ENCODE measurements at regions not wholly inside any gene's neighbourhood (a gene's known extent, or its start where the extent isn't known, plus 50 kb on each side); places are given as distances from the start of the nearest gene placed in this dataset.

DNA sequence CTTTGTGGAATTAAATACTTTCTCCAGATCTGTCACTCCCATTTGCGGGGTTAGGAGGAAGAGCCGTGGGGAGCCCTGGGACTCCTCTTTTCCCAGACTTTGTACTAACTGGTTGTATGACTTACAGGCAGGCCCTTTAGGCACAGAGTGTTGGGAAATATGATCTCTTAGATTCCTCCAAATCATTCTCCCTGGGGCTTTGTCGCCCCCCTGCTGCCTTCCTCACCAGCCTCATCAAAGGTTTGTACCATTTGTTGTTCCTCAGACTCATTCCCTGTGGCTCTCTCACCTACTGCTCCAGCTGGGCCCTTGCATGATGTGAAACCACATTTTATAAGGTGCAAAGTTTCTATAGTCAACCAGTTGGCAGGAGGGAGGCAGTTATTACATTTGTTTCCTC, 56.4 kb downstream of the CRYGS start:
- no peaks in the 10 kb centered on the region for H3K27me3 Mint-ChIP-seq
- no peaks in the 10 kb centered on the region for H3K9me3 Mint-ChIP-seq
- no peak overlapping the region for H3K4me3 Mint-ChIP-seq
- no peaks in the 10 kb centered on the region for H3K36me3 Mint-ChIP-seq (ENCODE audit: low read depth)
- H3K27ac Mint-ChIP-seq = no peak overlapping the region
- H3K4me1 Mint-ChIP-seq (ENCODE audit: low read depth) = no peaks in the 10 kb centered on the region

DNA sequence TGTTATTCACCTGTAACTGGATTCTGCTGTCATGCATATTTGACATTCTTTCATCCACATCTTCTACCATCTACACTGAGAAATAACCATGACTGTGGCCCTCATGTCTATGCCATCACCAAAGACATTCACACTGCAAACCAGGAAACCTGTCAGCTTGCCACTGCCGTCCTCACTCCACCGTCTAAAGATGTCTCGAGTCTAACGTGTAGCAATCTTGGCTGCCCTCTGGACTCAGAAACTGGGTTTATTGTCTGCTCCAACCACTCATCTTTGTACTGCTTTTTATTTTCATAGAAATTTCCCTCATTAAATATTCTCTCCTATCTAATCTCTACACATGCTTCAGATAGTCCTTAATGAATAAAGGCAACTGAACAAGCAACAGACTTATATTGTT, 57.1 kb downstream of the CRYGS start:
- H3K4me3 Mint-ChIP-seq = no peak overlapping the region
- no peaks in the 10 kb centered on the region for H3K36me3 Mint-ChIP-seq (ENCODE audit: low read depth)
- H3K27me3 Mint-ChIP-seq = no peaks in the 10 kb centered on the region
- no peaks in the 10 kb centered on the region for H3K9me3 Mint-ChIP-seq
- H3K27ac Mint-ChIP-seq = no peak overlapping the region
- H3K4me1 Mint-ChIP-seq (ENCODE audit: low read depth) = no peaks in the 10 kb centered on the region

DNA sequence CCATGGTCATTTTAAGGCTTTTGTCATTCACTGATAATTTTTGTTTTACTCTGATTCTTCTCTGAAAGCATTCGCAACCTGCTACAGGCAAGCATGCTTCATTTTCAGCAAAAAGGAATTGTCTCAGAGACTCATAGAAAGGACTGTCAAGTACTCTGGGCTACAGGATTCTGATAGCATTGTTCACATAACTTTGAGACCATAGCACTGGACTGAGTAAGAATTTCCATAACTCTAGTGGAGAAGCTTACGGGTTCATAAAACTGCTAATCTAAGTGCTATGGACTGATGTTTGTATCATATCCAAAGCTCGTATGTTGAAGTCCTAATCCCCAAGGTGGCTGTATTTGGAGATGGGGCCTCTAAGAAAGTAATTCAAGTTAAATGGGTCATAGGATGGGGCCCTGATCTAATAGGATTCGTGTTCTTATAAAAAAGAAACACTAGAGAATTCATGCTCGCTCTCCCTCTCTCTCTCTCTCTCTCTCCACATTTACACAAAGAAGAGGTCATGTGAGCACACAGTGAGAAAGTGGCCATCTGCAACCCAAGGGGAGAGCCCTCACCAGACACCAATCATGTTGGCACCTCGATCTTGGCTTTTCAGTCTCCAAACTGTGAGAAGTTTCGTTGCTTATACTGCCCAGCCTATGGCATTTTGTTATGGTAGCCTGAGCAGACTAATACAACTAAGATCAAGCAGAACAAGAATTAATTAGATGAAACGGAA, 60.4 kb downstream of the CRYGS start:
- peaks cover under 1% of the 10 kb centered on the region for H3K27me3 Mint-ChIP-seq
- peaks cover 6% of the 10 kb centered on the region for H3K4me1 Mint-ChIP-seq (ENCODE audit: low read depth)
- H3K4me3 Mint-ChIP-seq = no peak overlapping the region
- H3K9me3 Mint-ChIP-seq = no peaks in the 10 kb centered on the region
- no peaks in the 10 kb centered on the region for H3K36me3 Mint-ChIP-seq (ENCODE audit: low read depth)
- H3K27ac Mint-ChIP-seq = no peak overlapping the region

DNA sequence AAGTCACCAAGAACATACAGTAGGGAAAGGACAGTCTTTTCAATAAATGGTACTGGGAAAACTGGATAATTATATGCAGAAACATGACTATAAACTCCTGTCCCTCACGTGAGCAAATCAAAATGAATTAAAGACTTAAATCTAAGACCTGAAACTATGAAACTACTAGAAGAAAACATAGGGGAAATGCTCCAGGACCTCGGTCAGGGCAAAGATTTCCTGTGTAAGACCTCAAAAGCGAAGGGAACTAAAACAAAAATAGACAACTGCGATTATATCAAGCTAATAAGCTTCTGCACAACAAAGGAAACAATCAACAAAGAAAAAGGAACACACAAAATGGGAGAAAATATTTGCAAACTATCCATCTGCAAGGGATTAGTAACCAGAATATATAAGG, 62.7 kb downstream of the CRYGS start:
- no peaks in the 10 kb centered on the region for H3K36me3 Mint-ChIP-seq (ENCODE audit: low read depth)
- peak overlapping the region; percentile 32 for H3K27ac Mint-ChIP-seq
- H3K4me1 Mint-ChIP-seq (ENCODE audit: low read depth) = peaks cover 13% of the 10 kb centered on the region
- no peaks in the 10 kb centered on the region for H3K9me3 Mint-ChIP-seq
- peaks cover 4% of the 10 kb centered on the region for H3K27me3 Mint-ChIP-seq
- H3K4me3 Mint-ChIP-seq = no peak overlapping the region

DNA sequence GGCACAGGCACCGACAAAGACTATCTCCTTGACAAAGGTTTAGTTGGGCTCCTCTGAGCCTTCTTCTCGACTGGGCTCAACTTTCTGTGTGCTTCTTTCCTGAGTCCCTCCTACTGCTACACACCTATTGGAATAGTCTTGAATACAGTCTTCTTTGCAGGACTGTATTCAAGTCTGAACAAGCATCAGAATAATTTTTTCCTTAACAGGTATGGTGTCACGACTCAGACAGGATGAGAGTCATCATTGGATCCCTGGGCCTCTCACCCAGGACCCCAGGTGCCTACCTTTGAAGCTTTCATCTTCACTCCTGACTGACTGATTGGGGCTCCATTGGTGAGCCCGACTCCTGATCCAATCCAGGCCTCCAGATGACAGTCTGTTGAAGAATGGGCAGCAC, 66.3 kb downstream of the CRYGS start:
- H3K27me3 Mint-ChIP-seq = peaks cover 4% of the 10 kb centered on the region
- no peak overlapping the region for H3K27ac Mint-ChIP-seq
- H3K9me3 Mint-ChIP-seq = no peaks in the 10 kb centered on the region
- H3K4me3 Mint-ChIP-seq = no peak overlapping the region
- no peaks in the 10 kb centered on the region for H3K36me3 Mint-ChIP-seq (ENCODE audit: low read depth)
- peaks cover 13% of the 10 kb centered on the region for H3K4me1 Mint-ChIP-seq (ENCODE audit: low read depth)

DNA sequence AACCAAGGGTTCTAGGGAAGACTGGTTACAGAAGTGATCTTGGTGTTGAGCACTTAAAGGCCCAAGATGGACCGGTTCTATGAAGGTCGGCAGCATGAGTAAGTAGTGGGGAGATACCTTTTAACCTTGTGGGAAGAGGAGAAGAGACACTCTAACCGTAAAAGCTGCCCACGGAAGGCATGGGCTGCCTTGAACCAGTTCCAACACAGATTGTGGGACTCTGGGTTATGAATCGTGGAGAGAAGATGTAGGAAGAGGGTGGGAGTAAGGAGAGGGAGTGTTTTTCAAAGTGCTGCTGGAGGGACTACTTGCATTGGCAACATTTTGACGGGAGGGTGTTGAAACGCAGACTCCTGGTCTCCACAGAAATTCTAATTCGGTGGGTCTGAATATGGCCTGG, 67.1 kb downstream of the CRYGS start:
- Mint-ChIP-seq H3K36me3 (ENCODE audit: low read depth) (no peaks in the 10 kb centered on the region), H3K4me1 (ENCODE audit: low read depth) (peaks cover 13% of the 10 kb centered on the region)

DNA sequence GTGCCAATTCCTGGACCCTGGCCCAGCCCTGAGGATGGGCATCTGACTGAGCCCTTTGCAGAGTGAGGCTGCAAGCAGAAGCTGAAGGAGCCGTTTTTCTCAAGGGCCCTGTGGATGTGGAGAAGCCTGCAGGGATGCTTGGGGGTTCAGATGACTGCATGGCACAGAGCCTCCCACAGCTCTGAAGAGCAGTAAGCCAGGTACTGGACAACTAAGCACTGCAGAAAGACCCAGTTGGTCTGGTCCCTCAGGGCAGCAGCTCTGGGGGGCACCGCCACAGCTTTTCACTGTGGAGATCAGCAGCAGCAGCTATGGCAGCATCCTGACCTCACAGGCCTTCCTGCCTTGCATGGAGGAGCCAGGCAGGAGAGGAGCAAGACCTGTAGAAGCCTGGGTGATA, 67.6 kb downstream of the CRYGS start:
- Mint-ChIP-seq H3K4me3 (no peak overlapping the region), H3K27ac (no peak overlapping the region), H3K9me3 (no peaks in the 10 kb centered on the region), H3K36me3 (ENCODE audit: low read depth) (no peaks in the 10 kb centered on the region), H3K4me1 (ENCODE audit: low read depth) (peaks cover 11% of the 10 kb centered on the region), H3K27me3 (peaks cover 4% of the 10 kb centered on the region)

More for the DNA sequence above, 67.1 kb downstream of the CRYGS start:
- H3K9me3 Mint-ChIP-seq = no peaks in the 10 kb centered on the region
- H3K27me3 Mint-ChIP-seq = peaks cover 4% of the 10 kb centered on the region
- H3K4me3 Mint-ChIP-seq = no peak overlapping the region
- no peak overlapping the region for H3K27ac Mint-ChIP-seq

DNA sequence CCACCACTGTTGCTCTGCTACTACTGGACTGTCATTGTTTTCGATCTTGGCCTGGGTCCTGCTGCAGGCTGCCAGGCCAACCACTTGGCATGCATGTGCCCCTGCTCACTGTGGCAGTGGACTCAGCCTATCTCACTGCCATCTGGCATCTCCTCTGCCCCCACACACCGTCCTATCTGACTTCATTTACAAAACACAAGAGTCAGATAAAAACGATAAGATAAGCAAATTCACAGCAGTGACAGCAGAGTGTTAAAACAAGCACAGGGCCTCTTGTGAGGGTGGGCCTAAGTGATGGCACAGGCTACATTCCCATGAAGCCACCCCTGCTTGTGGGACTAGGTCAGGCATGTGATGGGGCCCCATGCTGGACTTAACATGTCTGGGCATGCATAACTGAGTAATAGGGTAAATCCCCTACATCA, 68.1 kb downstream of the CRYGS start:
- Mint-ChIP-seq H3K4me1 (ENCODE audit: low read depth) (peaks cover 7% of the 10 kb centered on the region), H3K27me3 (peaks cover 4% of the 10 kb centered on the region), H3K9me3 (no peaks in the 10 kb centered on the region), H3K4me3 (no peak overlapping the region), H3K27ac (no peak overlapping the region), H3K36me3 (ENCODE audit: low read depth) (no peaks in the 10 kb centered on the region)

DNA sequence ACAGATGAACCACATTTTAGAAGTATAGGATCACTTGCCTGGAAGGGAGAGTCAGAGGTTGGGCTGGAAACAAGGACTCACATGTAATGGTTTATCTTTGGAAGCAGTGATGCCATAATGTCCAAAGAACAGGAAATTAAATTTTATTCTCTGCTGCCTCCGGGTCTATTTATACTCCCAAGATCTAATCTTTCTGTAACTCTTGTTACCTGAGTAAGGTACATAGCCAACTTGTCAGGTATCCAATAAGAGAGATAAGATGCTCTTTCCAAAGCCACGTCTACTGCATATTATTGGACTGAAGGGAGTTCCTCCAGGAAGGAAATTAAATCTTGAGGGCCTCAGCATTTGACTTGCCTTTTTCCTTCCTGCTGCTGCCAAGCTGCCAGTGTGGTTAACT, 71.0 kb downstream of the CRYGS start:
- Mint-ChIP-seq H3K4me3 (no peak overlapping the region), H3K9me3 (no peaks in the 10 kb centered on the region), H3K4me1 (ENCODE audit: low read depth) (peaks cover 7% of the 10 kb centered on the region), H3K27ac (no peak overlapping the region), H3K27me3 (no peaks in the 10 kb centered on the region), H3K36me3 (ENCODE audit: low read depth) (no peaks in the 10 kb centered on the region)

DNA sequence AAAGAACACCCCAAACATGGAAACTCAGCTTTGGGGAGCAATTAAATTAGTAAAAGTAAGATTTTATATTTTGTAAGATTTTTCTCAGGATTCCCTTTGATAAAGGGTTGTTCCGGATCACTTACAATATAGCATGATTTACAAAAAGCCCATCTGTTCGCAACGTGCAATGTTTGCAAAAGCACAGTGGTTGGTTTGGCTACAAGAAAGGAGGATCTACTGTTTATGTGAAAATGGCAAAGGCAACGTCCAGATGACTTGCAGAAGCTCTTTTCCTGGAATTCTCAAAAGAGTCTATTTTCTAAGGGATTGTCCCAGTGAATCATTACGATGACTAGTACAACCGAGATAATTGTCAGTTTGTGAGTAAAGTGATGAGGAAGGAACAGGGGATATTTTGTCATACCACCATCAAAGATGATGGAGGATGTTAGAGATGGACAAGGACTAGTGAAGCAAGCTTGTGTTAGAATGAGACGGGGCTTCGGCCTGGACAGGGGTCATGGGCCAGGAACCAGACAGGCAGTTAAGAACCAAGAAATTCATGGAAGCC, 71.6 kb downstream of the CRYGS start:
- Mint-ChIP-seq H3K27me3 (no peaks in the 10 kb centered on the region), H3K4me3 (no peak overlapping the region), H3K4me1 (ENCODE audit: low read depth) (peaks cover 7% of the 10 kb centered on the region), H3K9me3 (no peaks in the 10 kb centered on the region), H3K36me3 (ENCODE audit: low read depth) (no peaks in the 10 kb centered on the region), H3K27ac (no peak overlapping the region)

DNA sequence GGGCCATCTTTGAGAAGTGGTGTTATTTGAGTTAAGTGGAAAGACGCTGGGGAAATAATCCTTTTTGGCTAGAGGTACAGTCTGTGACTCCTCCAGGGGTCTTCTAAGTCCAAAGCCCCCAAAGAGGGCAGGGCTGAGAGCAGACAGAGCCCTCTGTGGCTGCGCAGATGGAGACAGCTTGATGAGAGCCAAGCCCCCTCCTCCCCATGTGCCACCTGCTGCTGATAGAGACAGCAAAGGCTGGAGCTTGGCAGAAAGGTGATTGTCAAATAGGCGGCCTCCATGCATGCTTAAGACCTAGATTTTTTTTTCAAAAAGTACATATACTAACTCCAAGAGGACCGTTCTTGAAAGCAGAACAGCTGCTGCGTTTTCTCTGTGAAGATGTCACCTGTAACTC, 72.4 kb downstream of the CRYGS start:
- H3K4me1 Mint-ChIP-seq (ENCODE audit: low read depth) = peaks cover 2% of the 10 kb centered on the region
- no peaks in the 10 kb centered on the region for H3K9me3 Mint-ChIP-seq
- H3K27me3 Mint-ChIP-seq = no peaks in the 10 kb centered on the region
- H3K36me3 Mint-ChIP-seq (ENCODE audit: low read depth) = no peaks in the 10 kb centered on the region
- H3K27ac Mint-ChIP-seq = no peak overlapping the region
- no peak overlapping the region for H3K4me3 Mint-ChIP-seq

DNA sequence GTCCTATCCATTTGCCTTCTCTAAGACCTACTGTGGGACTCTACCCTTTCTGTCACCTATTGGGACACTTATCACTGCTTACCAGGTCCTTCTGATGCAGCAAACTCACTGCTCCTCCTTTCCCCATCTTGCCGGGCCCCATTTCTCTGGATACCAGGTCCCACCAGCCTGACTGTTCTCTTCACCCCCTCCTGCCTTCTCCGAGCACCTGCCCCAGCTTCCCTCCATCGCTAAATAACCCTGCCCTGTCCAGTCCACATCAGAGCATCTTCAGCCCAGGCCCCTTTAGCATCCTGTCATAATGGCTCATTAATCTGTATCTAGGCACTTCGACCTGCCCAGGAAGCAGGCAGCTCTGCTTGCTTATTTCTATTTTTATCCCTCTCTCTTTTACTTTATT, 74.7 kb downstream of the CRYGS start:
- no peaks in the 10 kb centered on the region for H3K9me3 Mint-ChIP-seq
- no peak overlapping the region for H3K27ac Mint-ChIP-seq
- H3K4me3 Mint-ChIP-seq = no peak overlapping the region
- no peaks in the 10 kb centered on the region for H3K27me3 Mint-ChIP-seq
- H3K36me3 Mint-ChIP-seq (ENCODE audit: low read depth) = no peaks in the 10 kb centered on the region
- no peaks in the 10 kb centered on the region for H3K4me1 Mint-ChIP-seq (ENCODE audit: low read depth)

DNA sequence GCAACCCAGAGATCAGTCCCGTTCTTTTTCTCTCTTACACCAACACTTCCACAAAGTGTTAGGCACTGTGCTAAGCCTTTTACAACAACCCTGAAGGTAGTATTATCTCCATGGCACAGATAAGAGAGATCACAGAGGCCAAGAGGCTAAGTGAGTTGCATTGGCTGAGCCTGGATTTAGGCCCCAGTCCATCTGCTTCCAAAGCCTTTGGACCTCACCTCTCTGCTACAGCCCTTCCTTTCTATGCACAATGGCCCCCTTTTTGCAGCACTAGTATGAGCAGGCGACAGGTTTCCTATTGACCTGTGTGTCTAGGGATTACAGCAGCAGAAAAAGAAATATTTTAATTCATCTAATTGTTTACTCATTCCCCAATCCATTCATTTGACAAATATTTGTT, 76.2 kb downstream of the CRYGS start:
- Mint-ChIP-seq H3K4me1 (ENCODE audit: low read depth) (no peaks in the 10 kb centered on the region), H3K27ac (no peak overlapping the region), H3K36me3 (ENCODE audit: low read depth) (no peaks in the 10 kb centered on the region), H3K27me3 (no peaks in the 10 kb centered on the region), H3K4me3 (no peak overlapping the region), H3K9me3 (no peaks in the 10 kb centered on the region)

DNA sequence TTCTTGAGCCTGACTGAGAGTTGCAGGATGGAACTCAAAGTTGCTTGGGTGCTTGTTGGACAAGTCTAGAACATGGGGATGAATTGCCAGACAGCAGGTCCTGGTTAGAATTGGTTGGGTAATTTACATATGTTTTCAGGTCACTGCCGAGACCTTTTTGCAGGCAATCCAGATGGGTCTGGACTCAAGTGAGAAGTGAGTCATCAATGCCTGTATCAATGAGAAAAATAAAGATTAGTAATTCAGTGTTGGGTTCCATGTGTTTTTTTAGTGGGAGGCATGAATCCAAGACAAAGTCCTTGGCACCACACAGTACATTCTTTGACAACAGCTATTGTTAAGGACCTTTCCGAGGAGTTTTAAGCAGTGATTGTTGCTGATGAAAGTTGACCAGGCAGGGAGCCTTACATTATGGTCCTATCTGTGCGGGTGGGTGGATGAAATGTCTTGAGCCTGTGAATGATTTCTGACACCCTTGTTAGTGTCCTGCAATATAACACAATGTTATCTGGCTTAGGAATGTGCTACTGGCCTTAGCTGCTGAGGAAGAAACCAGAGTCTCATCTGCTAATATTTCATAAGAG, 77.7 kb downstream of the CRYGS start:
- no peaks in the 10 kb centered on the region for H3K36me3 Mint-ChIP-seq (ENCODE audit: low read depth)
- H3K9me3 Mint-ChIP-seq = no peaks in the 10 kb centered on the region
- no peak overlapping the region for H3K4me3 Mint-ChIP-seq
- no peak overlapping the region for H3K27ac Mint-ChIP-seq
- peaks cover under 1% of the 10 kb centered on the region for H3K4me1 Mint-ChIP-seq (ENCODE audit: low read depth)
- no peaks in the 10 kb centered on the region for H3K27me3 Mint-ChIP-seq

DNA sequence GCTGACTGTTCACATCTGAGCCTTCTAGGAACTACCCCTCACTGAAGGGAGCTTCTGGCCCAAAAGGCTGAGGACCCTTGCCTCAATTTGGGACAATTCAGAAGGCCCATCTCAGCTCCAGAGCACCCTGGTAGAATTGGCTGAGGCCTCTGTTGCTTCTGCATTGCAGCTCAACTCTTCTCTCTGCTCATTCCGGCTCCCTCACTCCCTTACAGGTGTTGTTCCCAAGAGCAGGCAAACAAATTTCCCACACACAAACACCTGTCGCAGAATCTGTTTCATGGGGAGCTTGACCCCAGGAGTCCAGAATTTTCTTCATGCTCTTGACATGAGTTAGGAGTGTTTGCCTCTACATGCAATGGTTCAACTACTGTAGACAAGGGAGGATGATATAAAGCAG, 78.7 kb downstream of the CRYGS start:
- Mint-ChIP-seq H3K27ac (no peak overlapping the region), H3K4me3 (no peak overlapping the region), H3K27me3 (peaks cover 6% of the 10 kb centered on the region), H3K4me1 (ENCODE audit: low read depth) (peaks cover 7% of the 10 kb centered on the region), H3K36me3 (ENCODE audit: low read depth) (no peaks in the 10 kb centered on the region), H3K9me3 (no peaks in the 10 kb centered on the region)

Measured in stimulated activated naive CD8-positive, alpha-beta T cell treated with anti-CD3 and anti-CD28 coated beads, Interleukin-15, Interleukin-2, amounts not matched to agents 100 ng/mL and 50 ng/mL, for 24 hours (primary cell).